Activated T-cell treated with anti-CD3 and anti-CD28 coated beads, Interleukin-2, amount 50 U/mL, for 1 hour (primary cell): ENCODE measurements at regions not wholly inside any gene's neighbourhood (a gene's known extent, or its start where the extent isn't known, plus 50 kb on each side); places are given as distances from the start of the nearest gene placed in this dataset.
"Not testable (repeated sequence)": the region's sequence is repeated elsewhere in the genome, so short reads cannot be mapped to it uniquely, and the experiment has no call there.

Experiments used
- DNase-seq: peaks from one replicate; pipeline ENCODE4 v3.0.0-alpha.2; 2020

DNA sequence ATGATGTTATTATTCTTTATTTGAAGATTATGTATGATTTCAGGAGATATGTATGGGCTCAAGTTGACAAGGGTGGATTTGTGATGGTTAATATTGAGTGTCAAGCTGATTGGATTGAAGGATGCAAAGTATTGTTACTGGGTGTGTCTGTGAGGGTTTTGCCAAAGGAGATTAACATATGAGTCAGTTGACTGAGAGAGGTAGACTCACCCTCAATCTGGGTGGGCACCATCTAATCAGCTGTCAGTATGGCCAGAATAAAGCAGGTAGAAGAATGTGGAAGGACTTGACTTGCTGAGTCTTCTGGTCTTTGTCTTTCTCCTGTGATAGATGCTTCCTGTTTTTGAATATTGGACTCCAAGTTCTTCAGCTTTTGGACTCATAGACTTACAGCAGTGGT, 973.7 kb downstream of the MCTP2 start:
- DNase-seq = no peak

DNA sequence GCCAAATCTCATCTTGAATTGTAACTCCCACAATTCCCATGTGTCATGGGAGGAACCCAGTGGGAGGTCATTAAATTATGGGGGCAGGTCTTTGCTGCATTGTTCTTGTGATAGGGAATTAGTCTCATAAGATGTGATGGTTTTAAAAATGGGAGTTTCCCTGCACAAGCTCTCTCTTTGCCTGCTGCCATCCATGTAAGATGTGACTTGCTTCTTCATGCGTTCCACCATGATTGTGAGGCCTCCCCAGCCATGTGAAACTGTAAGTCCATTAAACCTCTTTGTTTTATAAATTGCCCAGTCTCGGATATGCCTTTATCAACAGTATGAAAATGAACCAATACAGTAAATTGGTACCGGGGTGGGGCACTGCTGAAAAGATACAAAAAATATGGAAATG, 974.5 kb downstream of the MCTP2 start:
- not testable (repeated sequence) for DNase-seq

DNA sequence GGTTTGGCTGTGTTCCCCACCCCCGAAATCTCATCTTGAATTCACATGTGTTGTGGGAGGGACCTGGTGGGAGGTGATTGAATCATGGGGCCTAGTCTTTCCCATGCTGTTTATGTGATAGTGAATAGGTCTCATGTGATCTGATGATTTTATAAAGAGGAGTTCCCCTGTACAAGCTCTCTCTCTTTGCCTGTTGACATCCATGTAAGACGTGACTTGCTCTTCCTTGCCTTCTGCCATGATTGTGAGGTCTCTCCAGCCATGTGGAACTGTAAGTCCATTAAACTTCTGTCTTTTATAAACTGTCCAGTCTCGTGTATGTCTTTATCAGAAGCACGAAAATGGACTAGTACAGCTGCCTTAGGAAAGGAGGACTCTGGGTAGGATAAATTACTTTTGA, 976.7 kb downstream of the MCTP2 start:
- no peak for DNase-seq

DNA sequence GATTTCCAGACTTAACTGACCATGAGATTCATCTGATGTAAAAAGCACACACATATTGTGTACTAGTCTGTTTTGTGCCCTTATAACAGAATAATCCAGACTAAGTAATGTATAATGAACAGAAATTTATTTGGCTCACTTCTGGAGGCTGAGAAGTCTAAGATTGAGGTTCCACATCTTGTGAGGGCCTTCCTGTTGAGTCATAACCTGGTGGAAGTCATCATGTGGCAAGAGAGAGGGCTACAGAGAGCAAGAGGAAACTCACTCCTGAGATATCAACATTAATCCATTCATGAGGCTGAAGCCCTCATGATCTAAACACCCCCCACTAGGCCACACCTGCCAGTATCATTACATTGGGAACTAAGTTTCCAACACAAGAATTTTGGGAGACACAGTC, 977.6 kb downstream of the MCTP2 start:
- DNase-seq = no peak

DNA sequence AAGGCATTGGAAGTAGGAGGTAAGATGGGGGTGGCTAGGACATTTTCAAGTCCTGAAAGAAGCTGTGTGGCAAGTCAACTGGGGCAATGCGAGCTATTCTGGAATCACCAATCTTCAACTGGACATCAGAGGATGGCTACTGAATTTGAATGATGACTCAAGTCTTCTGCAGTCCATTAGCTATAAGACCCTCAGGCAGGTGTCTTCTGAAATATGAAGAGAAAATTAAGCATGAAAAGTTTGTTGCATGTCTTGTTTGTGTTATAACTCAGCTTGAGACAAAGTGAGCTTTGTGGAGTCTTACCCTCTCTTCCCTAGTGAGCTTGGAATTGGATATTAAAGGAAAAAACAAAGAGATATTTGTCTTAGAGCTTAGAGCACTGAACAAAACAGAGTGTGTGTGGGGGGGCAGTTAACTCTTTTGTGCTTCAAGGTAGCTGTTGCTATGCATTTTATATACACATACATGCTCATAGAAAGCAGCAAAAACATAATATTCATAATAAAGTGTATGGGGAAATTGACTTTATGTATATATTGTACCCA, 979.1 kb downstream of the MCTP2 start:
- DNase-seq = no peak

DNA sequence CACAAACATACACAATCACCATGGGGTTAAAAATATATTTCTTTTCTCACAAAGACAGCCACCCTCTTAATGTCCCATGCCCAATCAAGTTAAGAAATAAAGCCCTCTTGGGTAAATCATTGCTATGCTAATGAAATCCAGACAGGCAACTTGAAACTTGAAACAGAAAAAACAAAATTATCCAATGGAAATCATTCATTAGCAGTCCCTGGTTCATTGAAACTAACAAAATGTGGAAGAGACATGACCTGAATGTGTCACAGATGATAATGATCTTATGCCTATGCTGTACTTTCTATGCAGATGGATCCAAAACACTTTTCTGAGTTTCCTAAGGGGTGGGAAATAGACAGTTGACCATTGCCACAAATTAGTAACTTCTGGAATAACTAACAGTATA, 983.7 kb downstream of the MCTP2 start:
- no peak for DNase-seq

DNA sequence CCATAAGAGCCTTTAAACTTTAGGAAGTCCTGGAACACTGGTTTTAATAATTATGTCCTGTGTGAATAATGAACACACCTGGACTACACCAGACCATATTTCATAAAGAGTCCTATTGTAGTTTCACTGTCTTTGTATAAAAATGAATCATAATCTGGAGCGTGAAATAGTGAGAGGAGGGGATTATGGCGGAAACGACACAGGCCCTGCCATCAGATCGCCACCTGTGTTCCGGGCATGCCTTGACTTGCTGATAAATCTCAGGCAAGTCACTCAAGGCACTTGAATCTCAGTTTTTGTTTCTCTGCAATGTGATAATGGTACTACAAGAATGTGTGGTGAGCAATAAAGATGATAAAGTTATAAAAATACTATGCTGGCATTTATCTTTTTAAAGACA, 995.5 kb downstream of the MCTP2 start:
- DNase-seq = no peak

DNA sequence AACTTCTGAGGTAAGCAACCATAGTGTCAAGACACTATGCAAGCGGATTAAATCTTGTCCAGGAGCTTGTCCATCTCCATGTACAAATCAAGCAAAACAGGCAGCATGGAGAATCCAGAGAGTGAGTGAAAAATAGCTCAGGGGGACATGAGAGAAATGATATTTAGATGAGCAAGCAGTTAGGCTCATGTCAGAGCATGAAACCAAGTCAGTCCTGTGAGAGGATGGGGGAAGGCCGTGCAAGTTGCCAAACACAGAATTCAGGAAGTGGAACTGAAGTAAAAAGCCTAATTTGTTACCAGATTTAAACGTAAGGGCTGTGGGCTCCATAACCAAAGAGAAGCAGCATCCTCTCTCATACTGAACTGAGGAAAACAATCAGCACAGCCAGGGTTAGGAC, 995.9 kb downstream of the MCTP2 start:
- DNase-seq = no peak

DNA sequence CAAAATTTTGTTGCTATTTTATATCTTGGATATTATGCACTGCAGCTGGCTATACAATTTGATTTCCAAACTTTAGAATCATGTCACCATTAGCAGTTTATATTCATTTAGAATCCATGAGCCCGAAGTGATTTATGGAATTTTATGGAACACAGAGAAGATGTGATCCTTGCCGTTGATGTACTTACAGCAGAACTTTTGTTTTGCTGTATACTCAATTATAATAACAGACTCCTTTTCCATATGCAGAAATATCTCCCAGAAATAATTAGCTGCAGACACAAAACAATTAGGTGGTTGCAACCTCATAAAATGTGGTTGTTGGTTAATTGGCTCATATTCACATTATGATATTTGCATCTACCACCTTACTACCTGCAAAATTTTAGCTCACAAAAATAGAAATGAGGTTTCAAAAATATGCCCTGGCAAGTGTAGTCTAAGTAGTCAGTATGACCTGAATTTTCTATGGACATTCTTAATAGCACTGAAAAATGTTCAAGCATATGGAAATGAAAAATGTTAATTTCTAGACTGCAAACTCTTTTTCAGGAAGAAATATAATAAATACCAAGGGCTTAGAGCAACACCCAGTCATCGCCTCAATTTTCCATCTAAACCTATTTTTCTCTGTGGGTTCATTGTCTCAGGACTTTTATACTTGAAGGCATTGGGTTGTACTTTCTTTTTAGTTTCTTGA, 997.6 kb downstream of the MCTP2 start:
- no peak for DNase-seq

DNA sequence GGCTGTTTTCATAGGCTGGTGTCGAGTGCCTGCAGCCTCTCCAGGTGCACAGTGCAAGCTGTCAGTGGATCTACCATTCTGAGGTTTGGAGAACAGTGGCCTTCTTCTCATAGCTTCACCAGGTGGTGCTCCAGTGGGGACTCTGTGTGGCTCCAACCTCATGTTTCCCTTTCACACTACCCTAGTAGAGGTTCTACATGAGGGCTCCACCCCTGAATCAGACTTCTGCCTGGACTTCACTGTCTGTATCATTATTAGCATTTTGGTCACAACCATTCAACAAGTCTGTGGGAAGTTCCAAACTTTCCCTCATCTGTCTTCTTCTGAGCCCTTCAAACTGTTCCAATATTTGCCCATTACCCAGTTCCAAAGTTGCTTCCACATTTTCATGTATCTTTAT, 1003.7 kb downstream of the MCTP2 start:
- DNase-seq = no peak

DNA sequence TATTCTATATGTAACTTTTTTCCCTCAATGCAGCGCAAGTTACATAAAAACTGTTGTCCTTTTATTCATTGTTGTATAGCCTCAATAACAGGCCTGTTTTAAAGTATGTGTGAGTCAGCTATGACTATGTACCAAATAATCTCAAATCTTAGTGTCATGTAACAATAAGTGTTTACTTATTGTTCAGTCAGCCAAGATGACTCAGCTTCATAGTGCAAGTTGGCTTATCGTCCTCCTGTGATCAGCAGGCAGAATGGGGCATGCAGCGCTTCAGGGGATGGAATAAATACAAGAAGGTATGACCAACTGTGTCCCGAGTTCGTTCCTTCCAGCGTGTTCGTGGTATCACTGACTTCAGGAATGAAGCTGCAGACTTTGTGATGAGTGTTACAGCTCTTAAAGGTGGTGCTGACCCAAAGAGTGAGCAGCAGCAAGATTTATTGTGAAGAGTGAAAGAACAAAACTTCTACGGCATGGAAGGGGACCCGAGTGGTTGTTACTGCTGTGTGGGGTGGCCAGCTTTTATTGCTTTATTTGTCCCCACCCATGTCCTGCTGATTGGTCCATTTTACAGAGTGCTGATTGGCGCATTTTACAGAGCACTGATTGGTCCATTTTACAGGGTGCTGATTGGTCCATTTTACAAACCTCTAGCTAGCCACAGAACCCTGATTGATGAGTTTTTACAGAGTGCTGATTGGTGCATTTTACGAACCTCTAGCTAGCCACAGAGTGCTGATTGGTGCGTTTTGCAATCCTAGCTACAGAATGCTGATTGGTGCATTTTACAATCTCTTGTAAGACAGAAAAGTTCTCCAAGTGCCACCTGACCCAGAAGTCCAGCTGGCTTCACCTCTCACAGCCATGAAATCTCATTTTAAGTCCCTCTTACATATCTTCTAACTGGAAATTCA, 1016.0 kb downstream of the MCTP2 start:
- DNase-seq = no peak

DNA sequence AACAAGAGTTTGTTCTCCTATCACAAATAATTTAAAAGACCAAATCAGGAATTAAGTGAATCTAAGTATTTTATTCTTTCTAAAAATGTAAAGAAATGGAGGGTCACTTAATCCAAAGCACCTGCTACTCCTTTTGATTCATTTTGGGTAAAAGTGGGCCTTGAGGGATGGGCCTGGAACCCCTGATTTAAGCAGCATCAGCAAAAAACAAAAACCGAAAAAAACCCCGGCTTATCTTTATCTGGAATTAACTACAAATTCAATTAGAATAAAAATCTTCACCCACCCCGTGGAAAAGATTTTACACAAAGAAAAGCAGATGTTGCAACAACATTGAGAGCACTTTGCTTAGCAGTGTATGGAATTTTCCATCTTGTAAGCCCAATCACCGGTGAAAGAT, 1018.2 kb downstream of the MCTP2 start:
- DNase-seq = no peak

DNA sequence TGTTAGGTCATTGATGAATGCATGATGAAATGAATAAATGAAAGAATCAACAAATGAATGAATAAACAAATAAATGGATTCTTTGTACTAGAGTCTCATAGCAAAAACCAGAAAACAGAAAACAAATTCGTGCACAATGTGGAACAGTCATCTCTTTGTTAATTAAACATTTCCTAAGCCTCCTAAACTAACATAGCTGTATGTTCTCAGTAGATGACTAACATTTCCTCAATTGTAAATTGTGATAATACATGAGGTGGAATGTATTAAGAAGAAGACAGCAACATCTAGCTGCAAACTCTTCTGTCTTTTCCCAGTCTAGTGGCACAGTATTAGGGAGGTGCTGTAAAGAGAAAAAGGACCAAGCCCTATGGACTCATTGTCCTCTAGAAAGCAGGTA, 1021.0 kb downstream of the MCTP2 start:
- DNase-seq = no peak

DNA sequence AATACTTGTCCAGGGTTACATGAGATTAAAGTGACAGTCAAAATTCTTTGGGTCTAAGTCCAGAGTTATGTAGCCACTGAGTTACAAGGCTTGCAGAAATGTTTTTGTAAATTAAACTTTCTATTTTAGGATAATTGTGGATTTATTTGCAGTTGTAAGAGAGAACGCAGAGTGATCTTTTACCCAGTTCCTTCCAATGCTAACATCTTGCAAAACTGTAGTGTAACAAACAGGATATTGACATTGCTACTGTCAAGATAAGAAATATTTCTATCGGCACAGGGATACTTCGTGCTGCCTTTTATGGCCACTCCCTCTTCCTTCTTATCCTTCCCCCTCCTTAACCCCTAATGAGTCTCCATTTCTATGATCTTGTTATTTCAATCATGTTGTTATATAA, 1022.9 kb downstream of the MCTP2 start:
- DNase-seq = no peak

DNA sequence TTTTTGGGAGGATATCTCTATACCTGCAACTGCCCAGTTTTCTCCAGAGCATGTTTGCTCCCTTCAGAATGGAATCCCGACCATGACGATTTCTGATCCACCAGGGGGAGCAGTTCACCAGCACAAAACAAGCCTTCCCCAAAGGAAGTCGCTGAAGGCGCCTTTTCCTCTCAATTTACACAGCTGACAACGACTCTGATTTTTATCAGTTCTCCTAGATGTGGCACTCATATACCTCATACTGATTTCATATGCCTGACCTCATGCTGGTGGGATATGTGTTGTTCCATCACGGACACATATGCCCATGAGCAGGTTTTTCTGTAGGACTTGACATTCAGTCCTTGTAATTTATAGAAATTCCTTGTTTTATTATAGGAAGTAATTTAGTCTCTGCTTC, 1028.2 kb downstream of the MCTP2 start:
- peak; percentile 28 for DNase-seq

DNA sequence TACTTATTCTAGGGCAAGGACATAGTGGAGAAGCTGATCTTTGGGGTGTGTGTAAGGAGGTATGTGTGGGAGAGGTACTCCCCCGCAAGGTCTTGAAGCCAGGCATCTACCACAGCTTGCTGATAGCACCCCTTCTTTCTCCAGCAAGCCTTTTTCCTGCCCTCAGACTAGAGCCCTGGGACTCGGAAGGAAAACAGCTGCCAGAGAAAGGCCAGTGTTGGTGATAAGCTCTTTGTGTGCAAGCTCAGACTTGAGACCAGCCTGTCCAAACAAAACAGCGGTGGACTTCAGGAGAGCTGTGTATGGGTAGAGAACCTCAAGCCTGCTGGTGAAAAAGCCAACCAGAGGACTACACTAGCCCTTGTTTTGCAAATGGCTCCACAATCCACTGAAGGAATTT, 1028.6 kb downstream of the MCTP2 start:
- DNase-seq = no peak

DNA sequence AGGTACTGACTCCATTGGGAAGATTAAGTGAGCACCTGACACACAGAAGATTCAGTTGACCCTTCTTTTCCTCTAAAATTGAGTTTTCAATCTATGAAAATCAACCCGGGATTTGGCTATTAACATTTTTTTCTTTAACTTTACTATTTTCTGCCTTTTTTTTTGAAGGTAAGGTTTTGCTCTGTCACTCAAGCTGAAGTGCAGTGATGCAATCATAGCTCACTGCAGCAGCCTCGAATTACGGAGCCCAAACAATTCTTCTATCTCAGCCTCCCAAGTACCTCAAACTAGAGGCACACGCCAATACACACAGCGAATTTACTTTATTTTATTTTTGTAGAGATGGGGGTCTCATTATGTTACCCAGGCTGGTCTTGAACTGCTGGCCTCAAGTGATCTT, 1029.5 kb downstream of the MCTP2 start:
- no peak for DNase-seq

DNA sequence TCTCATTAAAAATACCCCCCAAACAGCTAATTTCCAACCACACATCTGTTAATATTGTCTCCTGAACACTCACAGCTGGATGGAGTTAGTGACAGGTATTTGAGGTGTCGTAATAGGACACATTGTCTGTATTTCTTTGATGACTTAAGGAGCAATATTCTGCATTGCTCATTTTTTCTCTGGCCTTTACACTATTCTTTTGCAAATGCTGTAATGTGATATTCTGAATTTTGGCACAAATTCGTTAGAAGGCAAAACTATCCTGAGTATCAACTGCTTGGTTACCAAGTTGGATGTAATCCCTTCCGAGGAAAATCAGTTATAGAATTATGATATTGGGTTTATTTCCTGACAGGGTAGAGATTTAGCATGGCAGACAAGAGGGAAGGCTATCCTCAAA, 1030.2 kb downstream of the MCTP2 start:
- DNase-seq = no peak

DNA sequence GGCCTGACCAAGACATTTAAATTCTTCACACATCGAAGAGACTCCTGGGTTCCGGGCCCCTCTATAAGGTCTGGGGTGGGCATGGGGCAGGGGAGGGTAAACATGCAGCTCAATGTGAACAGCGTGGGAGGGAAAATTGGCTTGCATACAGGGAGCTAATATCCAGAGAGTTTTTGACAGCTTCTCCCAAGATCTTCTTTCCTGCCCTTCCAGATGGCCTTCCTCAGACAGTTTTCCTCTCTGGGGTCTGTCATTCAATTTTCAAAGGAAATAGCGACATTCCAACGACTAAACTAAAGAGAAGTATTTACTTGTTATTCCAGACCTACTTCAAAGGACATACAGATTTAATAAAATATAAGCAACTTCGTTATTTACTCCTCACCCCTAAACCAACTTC, 1030.6 kb downstream of the MCTP2 start:
- DNase-seq = no peak

DNA sequence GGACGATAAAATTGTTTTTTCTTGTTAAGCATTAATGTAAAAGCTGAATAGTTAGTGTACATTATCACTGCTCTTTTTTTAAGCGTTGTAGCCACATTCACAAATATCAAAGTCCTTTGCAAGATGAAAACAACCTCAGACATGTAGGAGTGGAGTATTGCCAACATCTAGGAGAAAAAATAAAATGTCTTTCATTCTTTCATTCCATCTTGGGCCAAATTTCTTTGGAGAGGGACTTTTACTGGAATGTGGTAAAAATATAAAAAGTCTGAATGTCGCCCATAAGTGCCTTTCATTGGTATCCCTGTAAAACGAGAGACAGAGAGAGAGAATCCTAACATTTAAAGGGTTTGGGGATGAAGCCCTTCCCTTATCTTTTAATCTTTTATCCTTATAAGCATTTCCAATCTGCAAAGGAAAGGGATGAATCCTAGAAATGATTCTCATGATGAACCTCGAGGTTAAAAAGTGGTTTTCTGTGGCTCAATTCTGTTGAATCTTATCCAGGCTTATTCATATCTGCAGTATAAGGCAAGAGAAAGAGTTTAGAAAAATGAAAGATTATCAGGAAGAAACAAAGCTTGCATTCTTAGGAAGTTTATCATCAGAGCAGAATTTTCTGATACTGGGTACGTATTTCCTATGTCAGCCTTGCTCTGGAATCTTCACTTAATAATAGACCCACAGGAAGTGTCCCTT, 1031.7 kb downstream of the MCTP2 start:
- no peak for DNase-seq

DNA sequence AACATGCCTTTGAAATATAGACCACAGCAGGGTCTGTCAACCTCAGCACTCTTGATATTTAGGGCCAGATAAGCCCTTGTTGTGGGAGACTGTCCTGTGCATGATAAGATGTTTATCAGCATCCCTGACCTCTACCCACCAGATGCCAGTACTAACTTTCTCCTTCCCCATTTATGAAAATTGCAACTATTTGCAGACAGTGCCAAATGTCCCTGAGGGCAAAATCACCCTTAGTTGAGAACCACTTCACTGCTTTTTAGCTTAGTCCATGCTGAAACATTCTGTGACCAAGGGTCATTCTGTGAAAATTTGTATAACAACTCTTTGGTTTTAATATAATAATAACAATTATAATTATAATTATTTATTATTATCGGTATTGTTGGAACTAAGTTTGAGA, 1032.4 kb downstream of the MCTP2 start:
- no peak for DNase-seq

DNA sequence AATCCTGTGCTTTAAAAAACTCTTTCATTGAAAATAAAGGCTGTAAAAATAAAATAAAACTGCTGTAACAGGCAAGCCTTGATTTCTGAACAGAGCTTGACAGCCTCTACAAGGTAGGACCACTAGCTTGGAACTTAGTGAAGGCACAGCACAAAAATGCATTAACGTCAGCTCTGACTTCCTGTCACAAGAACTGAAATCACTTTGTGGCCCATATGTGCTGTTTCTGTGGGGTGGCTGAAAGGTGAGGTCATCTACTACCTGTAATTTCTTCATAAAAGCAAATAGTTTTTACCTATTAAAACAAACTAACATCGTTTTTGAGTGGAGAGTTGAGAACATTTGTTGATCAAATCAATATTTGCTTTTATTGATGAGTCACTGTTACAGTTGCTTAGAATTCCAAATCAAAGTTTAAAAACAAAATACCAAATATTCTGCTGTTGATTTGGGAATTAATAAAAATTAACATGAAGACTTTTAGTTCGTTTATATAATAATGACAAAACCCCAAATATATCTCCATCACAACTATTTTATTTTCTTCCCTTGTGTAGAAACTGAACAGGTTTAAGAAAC, 1034.1 kb downstream of the MCTP2 start:
- no peak for DNase-seq

DNA sequence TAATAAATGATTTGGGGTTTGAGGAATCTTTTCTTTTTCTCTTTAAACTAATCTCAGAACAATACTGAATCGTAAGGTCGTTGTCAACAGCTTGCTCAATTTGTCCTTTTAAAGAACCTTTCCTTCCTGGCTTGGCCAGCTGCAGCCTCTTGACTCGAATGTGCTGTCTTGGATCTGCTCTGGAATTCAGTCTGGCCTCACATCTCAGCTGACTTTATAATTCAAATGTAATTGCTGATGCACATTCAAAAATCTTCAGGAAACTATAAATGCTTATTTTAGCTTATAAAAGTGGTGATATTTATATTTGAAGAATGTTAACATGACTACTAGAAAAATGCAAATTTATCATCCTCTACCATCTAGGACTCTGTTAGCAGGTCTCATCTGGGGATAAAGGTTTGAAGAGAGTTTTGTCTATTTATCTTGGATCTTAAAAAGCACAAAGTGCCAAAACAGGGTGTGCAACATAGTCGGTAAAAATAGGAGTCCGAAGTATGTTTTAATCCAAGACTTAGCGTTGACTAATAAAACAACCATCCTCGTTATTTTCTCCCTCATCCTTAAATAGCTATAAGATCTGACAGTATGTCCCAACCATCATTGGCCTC, 1035.2 kb downstream of the MCTP2 start:
- no peak for DNase-seq
